ENCODE measurements at regions not wholly inside any gene's neighbourhood (a gene's known extent, or its start where the extent isn't known, plus 50 kb on each side); places are given as distances from the start of the nearest gene placed in this dataset.
"Not testable (repeated sequence)": the region's sequence is repeated elsewhere in the genome, so short reads cannot be mapped to it uniquely, and the experiment has no call there.

DNA sequence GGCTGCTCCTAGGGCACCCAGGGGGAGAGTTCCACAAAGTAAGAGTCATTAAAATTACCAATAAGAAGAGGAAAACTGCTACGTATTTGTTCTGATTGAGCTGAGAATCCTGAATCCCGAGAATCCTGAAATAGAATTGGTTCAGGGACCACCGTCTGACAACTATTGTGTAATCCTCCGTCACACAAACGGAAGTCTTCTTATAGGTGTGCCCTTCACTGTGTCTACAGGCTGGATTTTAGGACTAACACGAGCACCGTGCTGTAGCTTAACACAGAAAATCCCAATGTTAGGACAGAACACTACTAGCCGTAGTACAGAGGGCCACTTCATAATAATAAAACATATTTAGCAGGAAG is 50.6 kb upstream of the RNF182 start:
- peak overlapping the region; percentile 80 for H3K56ac ChIP-seq (ENCODE audit: low read length)
- H4K8ac ChIP-seq (ENCODE audit: low read depth, low read length): no peak overlapping the region
- no CpG with 5 or more reads among the region's 8 CpGs for WGBS (ENCODE audit: extremely low coverage, insufficient coverage, low lambda C conversion rate)
- no peak overlapping the region for H4K5ac ChIP-seq (ENCODE audit: low read length)
- H2BK15ac ChIP-seq (replicated peaks; ENCODE audit: low read depth): no peak overlapping the region
- H3K27me3 ChIP-seq (ENCODE audit: insufficient read depth, low read length, poor library complexity): no peaks in the 10 kb centered on the region
- no peak overlapping the region for H2BK120ac ChIP-seq (ENCODE audit: low read depth, low read length)
- H3K79me1 ChIP-seq (ENCODE audit: low read length): no peaks in the 10 kb centered on the region
- peak overlapping the region; percentile 49 for H3K4me2 ChIP-seq (ENCODE audit: low read length)
- H3K4me1 ChIP-seq (ENCODE audit: control insufficient read depth, low read depth, low read length): no peaks in the 10 kb centered on the region
- DNase-seq: no peak
- no peak overlapping the region for H3K4me3 ChIP-seq (ENCODE audit: low read length)
- no peak overlapping the region for H3K4ac ChIP-seq (ENCODE audit: low read depth, low read length)
- H2BK5ac ChIP-seq (ENCODE audit: low read length): no peak overlapping the region
- H3K36me3 ChIP-seq (ENCODE audit: control insufficient read depth, insufficient read depth, low read length): no peaks in the 10 kb centered on the region
- H3K18ac ChIP-seq (ENCODE audit: low read length): no peak overlapping the region
- H3K27ac ChIP-seq (ENCODE audit: low read depth, low read length): no peak overlapping the region
- H3K23ac ChIP-seq (ENCODE audit: low read length): no peak overlapping the region
- H3K9ac ChIP-seq (ENCODE audit: low read length): peak overlapping the region; percentile 41
- H3K79me2 ChIP-seq (ENCODE audit: control insufficient read depth, insufficient read depth, low read length): no peaks in the 10 kb centered on the region
- no peak overlapping the region for H2AK5ac ChIP-seq (ENCODE audit: low read length)

DNA sequence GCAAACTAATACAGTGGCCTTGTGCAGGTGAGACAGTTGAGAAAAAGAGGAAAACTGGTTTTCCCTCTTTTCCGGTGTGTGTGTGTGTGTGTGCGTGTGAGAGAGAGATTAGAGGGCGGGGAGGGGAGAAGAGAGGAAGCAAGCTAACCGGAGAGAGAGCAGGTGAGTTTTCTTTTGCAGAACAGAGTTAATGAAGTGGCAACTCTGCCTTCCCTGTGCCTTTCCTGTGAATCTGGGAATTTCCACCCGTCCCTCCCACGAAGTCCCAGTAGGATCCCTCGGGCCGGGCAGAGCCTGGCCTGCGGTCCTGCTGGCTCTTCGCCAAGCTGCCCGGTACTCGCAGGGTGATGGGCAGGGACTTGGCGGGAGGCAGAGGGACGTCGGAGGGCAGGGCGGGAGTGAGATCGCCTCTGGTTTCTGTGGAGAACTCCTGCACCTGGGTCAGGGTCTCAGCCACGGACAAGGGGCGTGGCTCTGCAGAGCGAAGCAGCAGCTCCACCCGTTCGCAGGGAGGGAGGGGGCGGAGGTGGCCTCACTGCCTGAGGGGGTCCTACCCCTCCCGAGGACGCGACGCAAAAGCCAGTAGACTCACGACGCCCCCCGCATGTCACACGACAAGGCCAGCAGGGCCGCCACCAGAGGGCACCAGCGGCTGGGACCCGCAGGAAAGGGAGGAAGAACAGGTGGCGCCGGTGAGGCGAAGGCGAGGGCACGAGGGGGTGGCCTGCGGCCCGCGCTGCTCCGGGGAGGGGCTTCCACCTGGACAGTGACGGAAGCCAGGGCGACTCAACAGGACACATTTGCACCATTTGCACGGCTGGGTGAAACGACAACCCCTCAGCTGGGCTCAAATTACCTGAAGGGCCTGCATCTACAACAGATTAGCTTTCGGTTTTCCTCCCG is 51.2 kb upstream of the RNF182 start:
- Histone ChIP-seq H2BK120ac (ENCODE audit: low read depth, low read length) (no peak overlapping the region), H3K4me3 (ENCODE audit: low read length) (no peak overlapping the region), H3K4me1 (ENCODE audit: control insufficient read depth, low read depth, low read length) (no peaks in the 10 kb centered on the region), H4K5ac (ENCODE audit: low read length) (no peak overlapping the region), H4K8ac (ENCODE audit: low read depth, low read length) (no peak overlapping the region), H3K27ac (ENCODE audit: low read depth, low read length) (no peak overlapping the region), H3K4ac (ENCODE audit: low read depth, low read length) (no peak overlapping the region), H2BK15ac (replicated peaks; ENCODE audit: low read depth) (no peak overlapping the region), H2BK5ac (ENCODE audit: low read length) (no peak overlapping the region), H3K56ac (ENCODE audit: low read length) (peak overlapping the region; percentile 80), H3K79me2 (ENCODE audit: control insufficient read depth, insufficient read depth, low read length) (no peaks in the 10 kb centered on the region), H3K23ac (ENCODE audit: low read length) (no peak overlapping the region), H2AK5ac (ENCODE audit: low read length) (no peak overlapping the region), H3K36me3 (ENCODE audit: control insufficient read depth, insufficient read depth, low read length) (no peaks in the 10 kb centered on the region), H3K9ac (ENCODE audit: low read length) (peak overlapping the region; percentile 41), H3K4me2 (ENCODE audit: low read length) (peak overlapping the region; percentile 49), H3K18ac (ENCODE audit: low read length) (no peak overlapping the region), H3K27me3 (ENCODE audit: insufficient read depth, low read length, poor library complexity) (no peaks in the 10 kb centered on the region), H3K79me1 (ENCODE audit: low read length) (no peaks in the 10 kb centered on the region)
- DNase-seq: peak; percentile 95
- WGBS (ENCODE audit: extremely low coverage, insufficient coverage, low lambda C conversion rate): no CpG with 5 or more reads among the region's 49 CpGs

DNA sequence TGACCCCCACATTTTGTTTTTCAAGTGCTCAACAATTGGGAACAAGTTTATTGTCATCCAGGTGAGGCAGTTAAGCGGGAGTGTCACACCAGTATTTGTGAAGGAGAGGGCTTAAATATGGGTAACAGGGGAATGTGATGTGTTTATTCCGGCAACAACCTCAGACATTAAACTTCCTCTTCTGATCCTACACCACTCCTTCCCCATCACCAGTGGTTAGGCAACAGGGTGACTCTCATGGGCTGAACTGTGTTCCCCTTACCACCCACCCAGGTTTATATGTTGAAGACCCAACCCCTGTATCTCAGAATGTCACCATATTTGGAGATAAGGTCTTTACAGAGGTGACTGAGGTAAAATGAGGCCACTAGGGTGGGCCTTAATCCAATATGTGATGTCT is 52.1 kb upstream of the RNF182 start:
- Histone ChIP-seq H3K4me1 (ENCODE audit: control insufficient read depth, low read depth, low read length) (no peaks in the 10 kb centered on the region), H3K56ac (ENCODE audit: low read length) (no peak overlapping the region), H3K4me2 (ENCODE audit: low read length) (no peak overlapping the region), H2BK15ac (replicated peaks; ENCODE audit: low read depth) (no peak overlapping the region), H3K79me1 (ENCODE audit: low read length) (no peaks in the 10 kb centered on the region), H3K36me3 (ENCODE audit: control insufficient read depth, insufficient read depth, low read length) (no peaks in the 10 kb centered on the region), H2BK120ac (ENCODE audit: low read depth, low read length) (no peak overlapping the region), H3K27me3 (ENCODE audit: insufficient read depth, low read length, poor library complexity) (no peaks in the 10 kb centered on the region), H3K18ac (ENCODE audit: low read length) (no peak overlapping the region), H4K5ac (ENCODE audit: low read length) (no peak overlapping the region), H2BK5ac (ENCODE audit: low read length) (no peak overlapping the region), H3K79me2 (ENCODE audit: control insufficient read depth, insufficient read depth, low read length) (no peaks in the 10 kb centered on the region), H3K4ac (ENCODE audit: low read depth, low read length) (no peak overlapping the region), H2AK5ac (ENCODE audit: low read length) (no peak overlapping the region), H3K9ac (ENCODE audit: low read length) (no peak overlapping the region), H4K8ac (ENCODE audit: low read depth, low read length) (no peak overlapping the region), H3K27ac (ENCODE audit: low read depth, low read length) (no peak overlapping the region), H3K4me3 (ENCODE audit: low read length) (no peak overlapping the region), H3K23ac (ENCODE audit: low read length) (no peak overlapping the region)
- WGBS (ENCODE audit: extremely low coverage, insufficient coverage, low lambda C conversion rate): no CpG with 5 or more reads among the region's 2 CpGs
- DNase-seq: no peak

DNA sequence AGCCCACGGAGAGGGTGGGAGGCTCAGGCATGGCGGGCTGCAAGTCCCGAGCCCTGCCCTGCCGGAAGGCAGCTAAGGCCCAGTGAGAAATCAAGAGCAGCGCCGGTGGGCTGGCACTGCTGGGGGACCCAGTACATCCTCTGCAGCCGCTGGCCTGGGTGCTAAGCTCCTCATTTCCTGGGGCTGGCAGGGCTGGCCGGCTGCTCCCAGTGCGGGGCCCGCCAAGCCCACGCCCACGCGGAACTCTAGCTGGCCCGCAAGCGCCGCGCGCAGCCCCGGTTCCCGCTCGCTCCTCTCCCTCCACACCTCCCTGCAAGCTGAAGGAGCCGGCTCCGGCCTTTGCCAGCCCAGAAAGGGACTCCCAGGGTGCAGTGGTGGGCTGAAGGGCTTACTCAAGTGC is 52.7 kb upstream of the RNF182 start:
- not testable (repeated sequence) for H3K23ac ChIP-seq (ENCODE audit: low read length); H2BK15ac ChIP-seq (replicated peaks; ENCODE audit: low read depth); H4K5ac ChIP-seq (ENCODE audit: low read length); DNase-seq; H2BK120ac ChIP-seq (ENCODE audit: low read depth, low read length); H4K8ac ChIP-seq (ENCODE audit: low read depth, low read length); H3K4me2 ChIP-seq (ENCODE audit: low read length); H3K4ac ChIP-seq (ENCODE audit: low read depth, low read length); H2BK5ac ChIP-seq (ENCODE audit: low read length); H3K79me2 ChIP-seq (ENCODE audit: control insufficient read depth, insufficient read depth, low read length); H3K79me1 ChIP-seq (ENCODE audit: low read length); H3K27me3 ChIP-seq (ENCODE audit: insufficient read depth, low read length, poor library complexity); H3K4me1 ChIP-seq (ENCODE audit: control insufficient read depth, low read depth, low read length); H2AK5ac ChIP-seq (ENCODE audit: low read length); H3K18ac ChIP-seq (ENCODE audit: low read length); H3K36me3 ChIP-seq (ENCODE audit: control insufficient read depth, insufficient read depth, low read length); H3K56ac ChIP-seq (ENCODE audit: low read length); H3K27ac ChIP-seq (ENCODE audit: low read depth, low read length); H3K9ac ChIP-seq (ENCODE audit: low read length); H3K4me3 ChIP-seq (ENCODE audit: low read length)
- no CpG with 5 or more reads among the region's 23 CpGs for WGBS (ENCODE audit: extremely low coverage, insufficient coverage, low lambda C conversion rate)

DNA sequence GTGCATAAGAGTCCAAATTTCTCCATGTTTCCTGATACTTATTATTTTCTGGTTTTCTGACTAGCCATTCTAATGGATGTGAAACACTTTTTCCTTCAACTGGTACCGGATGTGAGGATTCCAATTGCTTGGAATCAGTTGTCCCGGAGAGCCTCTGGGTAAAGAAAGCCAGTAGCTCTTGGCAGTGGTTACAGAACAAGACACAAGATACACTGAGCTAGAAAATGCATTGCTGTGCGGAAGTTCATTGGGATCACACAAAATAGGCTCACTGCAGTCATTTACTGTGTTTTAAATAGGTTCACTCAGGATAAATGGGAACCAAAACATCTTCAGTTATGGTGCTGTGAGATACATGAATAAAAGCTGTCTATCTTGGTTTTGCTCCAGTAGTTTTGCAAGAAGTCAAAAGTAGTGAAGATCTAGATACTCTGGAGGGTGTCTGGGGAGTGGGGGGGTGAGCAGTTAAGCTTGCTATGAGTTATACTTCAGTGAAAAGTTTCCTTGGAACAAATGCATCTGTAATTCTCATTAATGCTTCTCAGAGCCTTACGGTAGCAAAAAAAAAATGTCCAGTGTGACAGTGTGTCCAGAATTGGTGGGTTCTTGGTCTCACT is 54.4 kb upstream of the RNF182 start:
- Histone ChIP-seq H3K23ac (ENCODE audit: low read length) (no peak overlapping the region), H3K56ac (ENCODE audit: low read length) (no peak overlapping the region), H2BK15ac (replicated peaks; ENCODE audit: low read depth) (no peak overlapping the region), H3K27ac (ENCODE audit: low read depth, low read length) (no peak overlapping the region), H3K9ac (ENCODE audit: low read length) (no peak overlapping the region), H2BK120ac (ENCODE audit: low read depth, low read length) (no peak overlapping the region), H4K8ac (ENCODE audit: low read depth, low read length) (no peak overlapping the region), H3K4me1 (ENCODE audit: control insufficient read depth, low read depth, low read length) (no peaks in the 10 kb centered on the region), H3K18ac (ENCODE audit: low read length) (no peak overlapping the region), H3K4ac (ENCODE audit: low read depth, low read length) (no peak overlapping the region), H3K36me3 (ENCODE audit: control insufficient read depth, insufficient read depth, low read length) (no peaks in the 10 kb centered on the region), H4K5ac (ENCODE audit: low read length) (no peak overlapping the region), H3K4me2 (ENCODE audit: low read length) (no peak overlapping the region), H2AK5ac (ENCODE audit: low read length) (no peak overlapping the region), H3K79me2 (ENCODE audit: control insufficient read depth, insufficient read depth, low read length) (no peaks in the 10 kb centered on the region), H2BK5ac (ENCODE audit: low read length) (no peak overlapping the region), H3K27me3 (ENCODE audit: insufficient read depth, low read length, poor library complexity) (no peaks in the 10 kb centered on the region), H3K79me1 (ENCODE audit: low read length) (no peaks in the 10 kb centered on the region), H3K4me3 (ENCODE audit: low read length) (no peak overlapping the region)
- no CpG with 5 or more reads among the region's 4 CpGs for WGBS (ENCODE audit: extremely low coverage, insufficient coverage, low lambda C conversion rate)
- DNase-seq: no peak

All from mesendoderm (in vitro differentiated cells).